Vagina (tissue), 2 donors: ENCODE measurements at regions not wholly inside any gene's neighbourhood (a gene's known extent, or its start where the extent isn't known, plus 50 kb on each side); places are given as distances from the start of the nearest gene placed in this dataset.

Source experiments
- DNase-seq, 2 donors: peaks; one replicate each; pipeline ENCODE4 v3.0.0-alpha.2; 2017; ENCODE audit errors: extremely low spot score in 2 of 2
- H3K27ac ChIP-seq: fragments of 200-600 bp; sonication (generic); one replicate; pipeline ENCODE4 v1.5.1; 2019
- H3K27me3 ChIP-seq: fragments of 200-600 bp; sonication (generic); one replicate; pipeline ENCODE4 v1.5.1; 2019
- H3K36me3 ChIP-seq, 2 donors: fragments of 200-600 bp; sonication (generic); one replicate each; pipeline ENCODE4 v1.5.1; 2017 to 2019
- H3K4me1 ChIP-seq: fragments of 200-600 bp; sonication (generic); one replicate; pipeline ENCODE4 v1.5.1; 2019
- H3K4me3 ChIP-seq, 2 donors: fragments of 200-600 bp; sonication (generic); 1 replicate in 1 of 2; 2 replicates in 1 of 2; pipeline ENCODE4 v1.5.1; 2016 to 2019
- H3K9me3 ChIP-seq: fragments of 200-600 bp; sonication (generic); one replicate; pipeline ENCODE4 v1.5.1; 2019
- CTCF ChIP-seq, 3 experiments: fragments of 450-650 bp in 2 of 3; fragments of 200-600 bp in 1 of 3; sonication (generic) in 1 of 3; IDR thresholded peaks; one replicate each; pipeline ENCODE4 v1.5.1; 2017 to 2019; ENCODE audit warnings: antibody characterized with exemption in 3 of 3, mild to moderate bottlenecking in 2 of 3, moderate library complexity in 2 of 3
- POLR2A ChIP-seq, 2 donors: fragments of 450-650 bp; IDR thresholded peaks; one replicate each; pipeline ENCODE4 v1.6.1; 2017; ENCODE audit warnings: antibody characterized with exemption in 2 of 2, mild to moderate bottlenecking in 2 of 2, moderate library complexity in 2 of 2
- POLR2AphosphoS5 ChIP-seq, 2 donors: sonication (generic); formaldehyde crosslinking; IDR thresholded peaks; one replicate each; pipeline ENCODE4 v1.9.0; 2017; ENCODE audit warnings: antibody characterized with exemption in 2 of 2, mild to moderate bottlenecking in 2 of 2, low read depth in 1 of 2; ENCODE audit not compliant: insufficient read depth in 1 of 2
- intact Hi-C: fragments of 100-400 bp; cut with DNase I; formaldehyde crosslinking; loops from one replicate; pipeline ENCODE4 v1.15.1; 2023

- Histone ChIP-seq H3K27ac (no peak overlapping the region), H3K4me3 (no peak overlapping the region), H3K36me3 (no peaks in the 10 kb centered on the region), H3K4me1 (no peaks in the 10 kb centered on the region), H3K9me3 (no peaks in the 10 kb centered on the region), H3K27me3 (no peaks in the 10 kb centered on the region)
- intact Hi-C loops: no loop called here
- TF ChIP-seq CTCF (IDR thresholded peaks at IDR 0.05) (no peak), POLR2A (IDR thresholded peaks at IDR 0.05) (no peak), POLR2AphosphoS5 (IDR thresholded peaks at IDR 0.05; ENCODE audit: insufficient read depth in 1 of 2, low read depth in 1 of 2) (no peak)
- peak in 1 of 2 donors; percentile 70 for DNase-seq
These were observed 299.8 kb downstream of the GLRX3 start for GRCh38 chr10:130435961-130436360.

- intact Hi-C loops: no loop called here
- H3K9me3 ChIP-seq: no peaks in the 10 kb centered on the region
- no peaks in the 10 kb centered on the region for H3K4me1 ChIP-seq
- no peaks in the 10 kb centered on the region for H3K36me3 ChIP-seq
- no peak for TF ChIP-seq POLR2A (IDR thresholded peaks at IDR 0.05)
- TF ChIP-seq CTCF (IDR thresholded peaks at IDR 0.05): no peak
- TF ChIP-seq POLR2AphosphoS5 (IDR thresholded peaks at IDR 0.05; ENCODE audit: insufficient read depth in 1 of 2, low read depth in 1 of 2): no peak
- no peak overlapping the region for H3K27ac ChIP-seq
- DNase-seq: peak in 1 of 2 donors; percentile 46
- H3K27me3 ChIP-seq: no peaks in the 10 kb centered on the region
- no peak overlapping the region for H3K4me3 ChIP-seq
These were observed 302.7 kb downstream of the GLRX3 start for GRCh38 chr10:130438861-130439260.

GRCh38 chr10:130439766-130440165 is 303.6 kb downstream of the GLRX3 start:
- Histone ChIP-seq H3K9me3 (no peaks in the 10 kb centered on the region), H3K27me3 (no peaks in the 10 kb centered on the region), H3K36me3 (no peaks in the 10 kb centered on the region), H3K4me3 (no peak overlapping the region), H3K4me1 (no peaks in the 10 kb centered on the region), H3K27ac (no peak overlapping the region)
- peak; percentile 56 to 85 for DNase-seq
- intact Hi-C loops: no loop called here
- TF ChIP-seq CTCF (IDR thresholded peaks at IDR 0.05) (no peak), POLR2A (IDR thresholded peaks at IDR 0.05) (no peak), POLR2AphosphoS5 (IDR thresholded peaks at IDR 0.05; ENCODE audit: insufficient read depth in 1 of 2, low read depth in 1 of 2) (no peak)

GRCh38 chr10:130440494-130440893 is 304.3 kb downstream of the GLRX3 start:
- Histone ChIP-seq H3K27ac (no peak overlapping the region), H3K4me3 (no peak overlapping the region), H3K4me1 (no peaks in the 10 kb centered on the region), H3K36me3 (no peaks in the 10 kb centered on the region), H3K9me3 (no peaks in the 10 kb centered on the region), H3K27me3 (no peaks in the 10 kb centered on the region)
- peak; percentile 32 to 55 for DNase-seq
- intact Hi-C loops: no loop called here
- no peak for TF ChIP-seq POLR2AphosphoS5 (IDR thresholded peaks at IDR 0.05; ENCODE audit: insufficient read depth in 1 of 2, low read depth in 1 of 2)
- TF ChIP-seq CTCF (IDR thresholded peaks at IDR 0.05): no peak
- no peak for TF ChIP-seq POLR2A (IDR thresholded peaks at IDR 0.05)

- DNase-seq: peak; percentile 54 to 74
These were observed 304.8 kb downstream of the GLRX3 start for GRCh38 chr10:130440971-130441370.

More at GRCh38 chr10:130440971-130441370, 304.8 kb downstream of the GLRX3 start:
- Histone ChIP-seq H3K4me1 (no peaks in the 10 kb centered on the region), H3K9me3 (no peaks in the 10 kb centered on the region), H3K27ac (no peak overlapping the region), H3K36me3 (no peaks in the 10 kb centered on the region), H3K27me3 (no peaks in the 10 kb centered on the region), H3K4me3 (no peak overlapping the region)
- intact Hi-C loops: no loop called here
- TF ChIP-seq CTCF (IDR thresholded peaks at IDR 0.05) (no peak), POLR2A (IDR thresholded peaks at IDR 0.05) (no peak), POLR2AphosphoS5 (IDR thresholded peaks at IDR 0.05; ENCODE audit: insufficient read depth in 1 of 2, low read depth in 1 of 2) (no peak)
